IMR-90 (cell line): ENCODE measurements at regions not wholly inside any gene's neighbourhood (a gene's known extent, or its start where the extent isn't known, plus 50 kb on each side); places are given as distances from the start of the nearest gene placed in this dataset.

Source experiments
- BHLHE40 ChIP-seq: fragments of 150-350 bp; IDR thresholded peaks from 2 replicates; pipeline ENCODE4 v1.6.1; 2016; ENCODE audit warnings: mild to moderate bottlenecking, low read depth, low read length
- CHD1 ChIP-seq: IDR thresholded peaks from 2 replicates; pipeline ENCODE4 v1.6.1; 2012; ENCODE audit warnings: low read depth, low read length, improper control_type of control experiment
- FOS ChIP-seq: fragments of 150-350 bp; IDR thresholded peaks from 2 replicates; pipeline ENCODE4 v1.6.1; 2016; ENCODE audit warnings: low read depth, low read length
- MXI1 ChIP-seq: IDR thresholded peaks from 2 replicates; pipeline ENCODE4 v1.6.1; 2012; ENCODE audit warnings: low read depth, mild to moderate bottlenecking, low read length, moderate library complexity, borderline replicate concordance
- POLR2A ChIP-seq: IDR thresholded peaks from 2 replicates; pipeline ENCODE4 v1.6.1; 2012; ENCODE audit warnings: mild to moderate bottlenecking, low read depth, low read length
- RAD21 ChIP-seq: IDR thresholded peaks from 2 replicates; pipeline ENCODE4 v1.6.1; 2012; ENCODE audit warnings: low read length, improper control_type of control experiment
- RCOR1 ChIP-seq: IDR thresholded peaks from 2 replicates; pipeline ENCODE4 v1.6.1; 2012; ENCODE audit warnings: mild to moderate bottlenecking, low read length, improper control_type of control experiment; ENCODE audit not compliant: insufficient replicate concordance
- RFX5 ChIP-seq: IDR thresholded peaks from 2 replicates; pipeline ENCODE4 v1.8.0; 2012; ENCODE audit warnings: low read depth, mild to moderate bottlenecking, low read length, moderate library complexity
- SMC3 ChIP-seq: fragments of 150-350 bp; IDR thresholded peaks from 2 replicates; pipeline ENCODE4 v1.6.1; 2016; ENCODE audit warnings: low read depth, mild to moderate bottlenecking, antibody characterized with exemption, low read length, moderate library complexity
- USF2 ChIP-seq: fragments of 150-350 bp; IDR thresholded peaks from 2 replicates; pipeline ENCODE4 v1.6.1; 2017; ENCODE audit warnings: mild to moderate bottlenecking, antibody characterized with exemption, low read length, low read depth
- TF ChIP-seq, protein P1 (sequence below): conservative IDR thresholded peaks from 2 replicates; pipeline ENCODE4 v1.5.1; 2012; ENCODE audit warnings: mild to moderate bottlenecking, low read depth, low read length, improper control_type of control experiment

GRCh38 chr14:83535444-83535843 lies 1994.5 kb upstream of the FLRT2 start:
- TF ChIP-seq, protein P1, sequence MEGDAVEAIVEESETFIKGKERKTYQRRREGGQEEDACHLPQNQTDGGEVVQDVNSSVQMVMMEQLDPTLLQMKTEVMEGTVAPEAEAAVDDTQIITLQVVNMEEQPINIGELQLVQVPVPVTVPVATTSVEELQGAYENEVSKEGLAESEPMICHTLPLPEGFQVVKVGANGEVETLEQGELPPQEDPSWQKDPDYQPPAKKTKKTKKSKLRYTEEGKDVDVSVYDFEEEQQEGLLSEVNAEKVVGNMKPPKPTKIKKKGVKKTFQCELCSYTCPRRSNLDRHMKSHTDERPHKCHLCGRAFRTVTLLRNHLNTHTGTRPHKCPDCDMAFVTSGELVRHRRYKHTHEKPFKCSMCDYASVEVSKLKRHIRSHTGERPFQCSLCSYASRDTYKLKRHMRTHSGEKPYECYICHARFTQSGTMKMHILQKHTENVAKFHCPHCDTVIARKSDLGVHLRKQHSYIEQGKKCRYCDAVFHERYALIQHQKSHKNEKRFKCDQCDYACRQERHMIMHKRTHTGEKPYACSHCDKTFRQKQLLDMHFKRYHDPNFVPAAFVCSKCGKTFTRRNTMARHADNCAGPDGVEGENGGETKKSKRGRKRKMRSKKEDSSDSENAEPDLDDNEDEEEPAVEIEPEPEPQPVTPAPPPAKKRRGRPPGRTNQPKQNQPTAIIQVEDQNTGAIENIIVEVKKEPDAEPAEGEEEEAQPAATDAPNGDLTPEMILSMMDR = no peak
- TF ChIP-seq POLR2A = no peak
- no peak for TF ChIP-seq RAD21
- TF ChIP-seq CHD1 = no peak
- TF ChIP-seq USF2 = no peak
- no peak for TF ChIP-seq RFX5
- TF ChIP-seq MXI1 = no peak
- TF ChIP-seq RCOR1 = no peak
- no peak for TF ChIP-seq BHLHE40
- TF ChIP-seq SMC3 = no peak
- TF ChIP-seq FOS = no peak
